GM23338 (cell line): ENCODE measurements at regions not wholly inside any gene's neighbourhood (a gene's known extent, or its start where the extent isn't known, plus 50 kb on each side); places are given as distances from the start of the nearest gene placed in this dataset.

ENCODE experiments used
- CREB1 ChIP-seq: fragments of 250-450 bp; sonication (Bioruptor Pico); IDR thresholded peaks from 2 replicates; pipeline ENCODE4 v1.5.0; 2020; ENCODE audit warnings: low read depth, mild to moderate bottlenecking, moderate library complexity
- CTCF ChIP-seq, 2 experiments: fragments of 200-600 bp in 1 of 2; sonication (generic) in 1 of 2; conservative IDR thresholded peaks; 2 replicates each; pipeline versions ENCODE4 v1.5.1 to v1.6.1; 2016 to 2017; ENCODE audit warnings: antibody characterized with exemption in 2 of 2, low read depth in 2 of 2, mild to moderate bottlenecking in 2 of 2, moderate library complexity in 1 of 2
- EZH2 ChIP-seq: fragments of 200-600 bp; sonication (generic); IDR thresholded peaks from one replicate; pipeline ENCODE4 v1.8.0; 2017; ENCODE audit warnings: antibody characterized with exemption, mild to moderate bottlenecking, low read depth; ENCODE audit not compliant: unreplicated experiment
- EZH2phosphoT487 ChIP-seq: fragments of 200-600 bp; sonication (generic); IDR thresholded peaks from one replicate; pipeline ENCODE4 v1.8.1; 2018; ENCODE audit warnings: antibody characterized with exemption; ENCODE audit not compliant: unreplicated experiment
- JUNB ChIP-seq: IDR thresholded peaks from one replicate; pipeline ENCODE4 v1.6.1; 2016; ENCODE audit warnings: antibody characterized with exemption; ENCODE audit not compliant: unreplicated experiment
- NANOG ChIP-seq: IDR thresholded peaks from 2 replicates; pipeline ENCODE4 v1.6.1; 2016; ENCODE audit warnings: antibody characterized with exemption, borderline replicate concordance
- POLR2AphosphoS5 ChIP-seq: IDR thresholded peaks from 2 replicates; pipeline ENCODE4 v1.6.1; 2016; ENCODE audit warnings: antibody characterized with exemption, low read depth
- ZNF114 ChIP-seq: fragments of 250-450 bp; sonication (Bioruptor Pico); IDR thresholded peaks from 2 replicates; pipeline ENCODE4 v1.5.0; 2020; ENCODE audit warnings: mild to moderate bottlenecking, moderate library complexity
- ZNF331 ChIP-seq: fragments of 250-450 bp; sonication (Bioruptor Pico); IDR thresholded peaks from 2 replicates; pipeline ENCODE4 v1.5.0; 2020; ENCODE audit warnings: low read depth, mild to moderate bottlenecking, moderate library complexity
- TF ChIP-seq, protein P1 (sequence below): IDR thresholded peaks from one replicate; pipeline ENCODE4 v1.6.1; 2018; ENCODE audit warnings: antibody characterized with exemption; ENCODE audit not compliant: unreplicated experiment
- TF ChIP-seq, protein P2 (sequence below): IDR thresholded peaks from 2 replicates; pipeline ENCODE4 v1.6.1; 2016; ENCODE audit warnings: antibody characterized with exemption

DNA sequence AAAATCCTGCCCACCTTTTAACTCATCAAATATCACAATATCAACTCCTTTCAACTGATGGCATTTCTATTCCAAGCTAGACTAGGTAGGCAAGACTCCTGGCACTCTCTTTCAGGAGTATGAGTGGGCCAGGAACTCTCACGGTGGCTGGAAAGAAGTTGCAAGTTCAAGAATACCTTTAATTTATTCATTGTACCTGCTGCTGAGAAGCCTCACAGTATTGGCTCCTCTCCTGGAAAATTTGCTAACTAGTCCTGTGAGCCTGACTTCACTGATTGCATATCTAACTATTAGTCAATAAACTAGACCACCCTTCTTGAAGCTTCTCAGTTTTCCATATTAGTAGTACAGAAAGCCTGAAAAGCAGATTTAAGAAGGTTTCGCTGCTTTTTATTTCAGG is 120.2 kb downstream of the DUSP10 start:
- TF ChIP-seq CTCF (conservative IDR thresholded peaks at IDR 0.05; ENCODE audit: low read depth in 2 of 2) (no peak), POLR2AphosphoS5 (no peak), EZH2 (no peak), ZNF331 (CRISPR knock-in tag) (no peak), EZH2phosphoT487 (no peak), CREB1 (CRISPR knock-in tag) (no peak), ZNF114 (no peak), JUNB (no peak), NANOG (no peak)
- TF ChIP-seq, protein P1, sequence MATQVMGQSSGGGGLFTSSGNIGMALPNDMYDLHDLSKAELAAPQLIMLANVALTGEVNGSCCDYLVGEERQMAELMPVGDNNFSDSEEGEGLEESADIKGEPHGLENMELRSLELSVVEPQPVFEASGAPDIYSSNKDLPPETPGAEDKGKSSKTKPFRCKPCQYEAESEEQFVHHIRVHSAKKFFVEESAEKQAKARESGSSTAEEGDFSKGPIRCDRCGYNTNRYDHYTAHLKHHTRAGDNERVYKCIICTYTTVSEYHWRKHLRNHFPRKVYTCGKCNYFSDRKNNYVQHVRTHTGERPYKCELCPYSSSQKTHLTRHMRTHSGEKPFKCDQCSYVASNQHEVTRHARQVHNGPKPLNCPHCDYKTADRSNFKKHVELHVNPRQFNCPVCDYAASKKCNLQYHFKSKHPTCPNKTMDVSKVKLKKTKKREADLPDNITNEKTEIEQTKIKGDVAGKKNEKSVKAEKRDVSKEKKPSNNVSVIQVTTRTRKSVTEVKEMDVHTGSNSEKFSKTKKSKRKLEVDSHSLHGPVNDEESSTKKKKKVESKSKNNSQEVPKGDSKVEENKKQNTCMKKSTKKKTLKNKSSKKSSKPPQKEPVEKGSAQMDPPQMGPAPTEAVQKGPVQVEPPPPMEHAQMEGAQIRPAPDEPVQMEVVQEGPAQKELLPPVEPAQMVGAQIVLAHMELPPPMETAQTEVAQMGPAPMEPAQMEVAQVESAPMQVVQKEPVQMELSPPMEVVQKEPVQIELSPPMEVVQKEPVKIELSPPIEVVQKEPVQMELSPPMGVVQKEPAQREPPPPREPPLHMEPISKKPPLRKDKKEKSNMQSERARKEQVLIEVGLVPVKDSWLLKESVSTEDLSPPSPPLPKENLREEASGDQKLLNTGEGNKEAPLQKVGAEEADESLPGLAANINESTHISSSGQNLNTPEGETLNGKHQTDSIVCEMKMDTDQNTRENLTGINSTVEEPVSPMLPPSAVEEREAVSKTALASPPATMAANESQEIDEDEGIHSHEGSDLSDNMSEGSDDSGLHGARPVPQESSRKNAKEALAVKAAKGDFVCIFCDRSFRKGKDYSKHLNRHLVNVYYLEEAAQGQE = no peak
- TF ChIP-seq, protein P2, sequence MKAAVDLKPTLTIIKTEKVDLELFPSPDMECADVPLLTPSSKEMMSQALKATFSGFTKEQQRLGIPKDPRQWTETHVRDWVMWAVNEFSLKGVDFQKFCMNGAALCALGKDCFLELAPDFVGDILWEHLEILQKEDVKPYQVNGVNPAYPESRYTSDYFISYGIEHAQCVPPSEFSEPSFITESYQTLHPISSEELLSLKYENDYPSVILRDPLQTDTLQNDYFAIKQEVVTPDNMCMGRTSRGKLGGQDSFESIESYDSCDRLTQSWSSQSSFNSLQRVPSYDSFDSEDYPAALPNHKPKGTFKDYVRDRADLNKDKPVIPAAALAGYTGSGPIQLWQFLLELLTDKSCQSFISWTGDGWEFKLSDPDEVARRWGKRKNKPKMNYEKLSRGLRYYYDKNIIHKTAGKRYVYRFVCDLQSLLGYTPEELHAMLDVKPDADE = no peak
